Stimulated activated CD4-positive, alpha-beta T cell treated with anti-CD3 and anti-CD28 coated beads, Interleukin-1b, Interleukin-23, amount 100 ng/mL, for 4 hours (primary cell): ENCODE measurements at regions not wholly inside any gene's neighbourhood (a gene's known extent, or its start where the extent isn't known, plus 50 kb on each side); places are given as distances from the start of the nearest gene placed in this dataset.
"Not testable (repeated sequence)": the region's sequence is repeated elsewhere in the genome, so short reads cannot be mapped to it uniquely, and the experiment has no call there.

ENCODE experiments used
- DNase-seq, 2 donors: peaks; one replicate each; pipeline ENCODE4 v3.0.0-alpha.2; 2020; ENCODE audit warnings: low read depth in 2 of 2

DNA sequence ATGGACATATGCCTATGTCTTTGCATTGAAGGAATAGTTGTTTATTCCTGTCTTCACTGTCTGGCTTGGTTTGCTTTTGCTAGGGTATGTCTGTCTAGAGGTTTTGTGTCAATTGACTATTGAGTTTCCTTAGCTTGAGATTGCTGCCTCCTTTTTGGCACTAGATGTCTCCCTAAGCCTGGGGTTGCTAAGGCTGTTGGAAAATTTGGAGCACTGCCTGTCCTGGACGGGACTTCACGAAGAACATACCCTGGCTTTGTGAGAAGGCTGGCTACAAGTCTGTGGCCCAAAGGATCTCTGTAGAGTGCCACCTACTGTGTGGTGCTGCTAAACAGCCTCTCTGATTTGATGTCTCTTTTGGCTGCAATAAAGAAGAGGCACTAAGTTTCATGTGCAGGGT lies 183.8 kb upstream of the NUDT10 start:
- no peak for DNase-seq

DNA sequence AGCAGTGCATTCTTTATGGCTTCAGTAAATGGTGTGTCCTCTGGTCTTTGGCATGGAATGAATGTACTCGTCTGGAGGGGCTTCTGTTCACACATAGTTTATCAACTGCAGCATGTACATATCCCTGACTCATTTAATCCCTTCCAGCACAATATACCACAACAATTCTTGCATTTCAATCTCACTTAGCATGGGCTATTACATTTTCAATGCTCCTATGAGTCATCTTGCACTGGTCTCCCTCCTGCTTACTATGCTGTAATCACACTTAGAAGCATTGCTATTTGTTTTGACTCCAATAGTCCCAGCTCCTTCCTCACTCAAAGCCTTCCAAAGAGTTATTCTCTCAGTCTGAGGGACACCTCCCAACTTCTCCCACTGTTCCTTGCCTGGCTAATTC lies 180.9 kb upstream of the NUDT10 start:
- no peak for DNase-seq

DNA sequence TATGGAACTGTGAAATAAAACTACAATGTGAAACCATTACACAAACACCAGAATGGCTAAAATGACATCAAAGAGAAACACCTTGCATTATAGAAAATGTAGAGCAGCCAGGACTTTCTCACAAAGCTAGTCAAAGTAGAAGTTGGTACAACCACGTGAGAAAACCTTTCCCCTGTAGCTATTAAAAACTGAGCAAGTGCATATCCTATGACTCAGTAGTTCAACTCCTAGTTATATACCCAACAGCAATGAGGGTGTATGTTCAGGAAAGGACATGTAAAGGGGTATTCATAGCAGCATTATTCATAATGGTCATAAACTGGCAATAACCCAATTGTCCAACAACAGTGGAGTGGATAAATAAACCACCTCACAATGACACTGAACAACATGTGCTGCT lies 177.5 kb upstream of the NUDT10 start:
- no peak for DNase-seq

DNA sequence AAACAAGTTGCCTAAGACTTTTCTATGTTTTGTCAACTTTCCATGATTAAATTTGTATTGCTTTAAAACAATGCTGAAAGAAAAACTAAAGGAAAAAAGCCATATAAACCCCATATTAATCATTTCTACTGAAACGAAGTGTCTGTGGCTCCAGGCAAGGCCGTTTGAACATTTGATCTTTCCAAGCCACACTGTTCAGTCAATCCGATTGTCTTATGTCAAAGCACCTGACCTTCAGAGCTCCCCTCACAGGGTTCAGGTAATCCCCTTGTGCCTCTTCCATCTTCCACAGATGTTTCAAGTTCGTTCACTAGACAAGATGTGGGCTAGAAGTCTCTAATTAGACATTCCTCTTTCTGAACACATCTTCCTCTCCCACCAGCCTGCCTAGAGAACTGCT lies 177.1 kb upstream of the NUDT10 start:
- no peak for DNase-seq

DNA sequence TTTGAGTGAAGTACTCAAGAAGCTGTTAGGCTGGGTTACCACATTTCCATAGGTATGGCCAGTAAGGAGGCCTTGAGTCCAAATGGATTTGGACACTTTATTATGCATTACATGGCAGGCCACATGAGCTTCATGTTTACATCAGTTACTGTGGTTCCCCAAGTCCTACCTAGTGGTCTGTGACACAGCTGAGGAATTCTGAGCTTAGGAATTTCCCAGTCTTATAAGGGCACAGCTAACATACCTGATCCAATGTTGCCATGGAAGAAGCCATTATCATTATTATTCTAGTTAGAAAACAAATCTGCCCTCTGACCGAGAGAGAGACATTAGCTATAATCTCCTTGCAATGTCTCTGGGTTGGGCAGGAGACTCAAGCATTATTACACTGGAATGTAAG lies 174.4 kb upstream of the NUDT10 start:
- DNase-seq, result no peak

DNA sequence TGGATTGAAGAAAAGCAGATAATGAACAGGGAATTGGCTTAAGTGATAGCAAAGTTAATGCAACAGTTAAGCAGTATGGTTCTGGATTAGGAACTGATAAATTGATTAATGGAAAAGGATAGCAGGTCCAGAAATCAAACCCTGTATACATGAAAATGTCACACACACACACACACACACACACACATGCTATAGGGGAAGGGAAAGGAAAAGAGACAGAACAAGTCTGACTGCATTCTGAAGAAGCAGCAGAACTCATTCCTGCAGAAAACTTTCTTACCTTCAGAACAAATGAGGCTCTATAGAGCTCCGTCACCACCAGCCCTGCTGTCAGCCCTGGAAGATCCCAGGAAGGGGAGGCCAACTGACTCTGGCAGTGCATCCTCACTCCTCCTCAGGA lies 173.2 kb upstream of the NUDT10 start:
- DNase-seq, result not testable (repeated sequence)

DNA sequence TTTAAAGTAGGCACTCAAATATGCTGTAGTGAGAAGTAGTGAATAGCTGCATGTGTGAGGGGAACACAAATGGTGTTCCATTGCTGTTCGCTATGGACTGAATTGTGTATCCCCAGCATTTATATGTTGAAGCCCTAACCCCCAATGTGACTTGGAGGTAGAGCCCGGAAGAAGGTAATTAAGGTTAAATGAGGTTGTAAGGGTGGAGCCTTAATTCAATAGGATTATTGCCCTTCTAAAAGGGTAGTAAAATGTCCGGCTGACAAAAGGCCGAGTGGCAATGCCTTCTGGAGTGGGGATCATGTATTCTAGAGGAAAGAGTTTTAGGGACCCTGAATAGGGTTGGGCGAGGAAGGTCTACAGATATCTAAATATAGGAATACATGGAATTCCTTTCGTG lies 168.9 kb upstream of the NUDT10 start:
- no peak for DNase-seq

DNA sequence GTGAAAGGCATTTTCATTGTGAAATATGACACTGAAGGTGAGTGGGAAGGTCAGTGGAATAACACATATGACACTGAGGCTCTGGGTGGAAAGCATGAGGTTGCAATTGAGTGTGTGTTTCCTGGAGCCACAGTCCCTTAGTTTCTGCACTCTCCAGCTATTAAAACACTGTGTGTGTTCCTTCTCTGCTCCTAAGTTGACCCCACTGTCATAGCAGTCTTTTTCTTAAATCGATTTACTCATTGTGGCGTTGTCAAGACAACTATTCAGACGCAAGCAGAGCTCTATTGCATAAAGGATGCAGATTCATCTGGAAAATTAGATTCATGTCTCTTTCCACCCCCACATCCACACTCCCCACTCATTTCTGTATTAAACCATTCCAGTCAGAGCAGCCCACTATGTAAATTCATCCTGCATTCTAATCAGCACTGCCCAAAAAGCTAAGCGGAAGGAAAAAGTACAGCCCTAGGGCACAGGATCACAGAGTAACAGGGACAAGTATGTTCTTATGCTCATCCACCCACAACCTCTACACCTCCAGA lies 154.2 kb upstream of the NUDT10 start:
- DNase-seq, result not testable (repeated sequence)

DNA sequence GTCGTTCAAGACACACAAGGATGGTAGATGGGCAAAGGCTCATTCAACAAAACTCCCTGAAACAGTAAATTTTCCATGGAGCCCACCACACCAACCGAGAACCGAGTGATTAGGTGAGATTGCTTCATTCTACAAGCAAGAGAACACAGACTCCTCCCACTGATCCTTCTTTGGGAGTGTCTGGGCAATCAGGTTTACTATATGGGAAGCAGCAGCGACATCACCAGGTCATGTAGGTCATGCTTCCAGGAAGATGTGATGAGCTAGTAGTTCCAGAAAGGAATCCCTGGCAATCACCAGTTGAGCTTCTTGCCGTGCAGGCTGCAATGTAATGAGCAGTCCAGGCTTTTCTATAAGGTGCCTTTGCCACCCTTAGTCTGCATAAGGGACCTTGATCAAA lies 152.8 kb upstream of the NUDT10 start:
- not testable (repeated sequence) for DNase-seq

DNA sequence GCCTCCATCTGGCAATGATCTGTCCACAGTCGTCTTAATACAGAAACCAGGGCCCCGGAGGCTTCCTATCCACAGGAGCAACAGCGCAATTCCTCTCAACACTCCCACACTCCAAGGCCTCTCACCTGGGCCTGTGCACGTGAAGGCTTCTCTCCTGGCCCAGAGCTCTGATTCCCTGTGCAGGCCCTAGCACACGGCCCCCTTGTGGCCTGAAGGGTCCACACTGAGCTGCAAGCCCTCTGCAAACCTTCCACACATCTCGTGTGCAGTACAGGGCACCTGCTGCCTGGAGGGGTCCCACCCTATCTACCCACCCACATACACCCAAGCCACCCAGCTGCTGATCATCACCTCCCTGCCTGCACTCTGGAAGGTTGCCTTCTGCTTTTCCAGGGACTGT lies 150.1 kb upstream of the NUDT10 start:
- DNase-seq, result no peak

DNA sequence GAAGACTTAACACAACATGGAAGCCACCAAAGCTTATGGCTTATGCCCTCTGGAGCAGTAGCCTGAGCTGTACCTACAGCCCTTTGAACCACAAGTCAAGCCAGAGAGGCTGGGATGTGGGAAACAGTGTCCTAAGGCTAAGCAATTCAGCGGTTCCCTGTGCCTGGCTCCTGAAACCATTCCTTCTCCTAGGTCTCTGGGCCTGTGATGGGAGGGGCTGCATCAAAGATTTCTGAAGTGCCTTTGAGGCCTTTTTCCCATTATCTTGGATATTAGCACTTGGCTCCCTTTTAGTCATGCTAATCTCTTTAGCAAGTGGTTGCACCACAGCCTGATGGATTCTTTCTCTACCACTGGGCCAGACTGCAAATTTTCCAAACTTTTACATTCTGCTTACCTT lies 140.5 kb upstream of the NUDT10 start:
- no peak for DNase-seq

DNA sequence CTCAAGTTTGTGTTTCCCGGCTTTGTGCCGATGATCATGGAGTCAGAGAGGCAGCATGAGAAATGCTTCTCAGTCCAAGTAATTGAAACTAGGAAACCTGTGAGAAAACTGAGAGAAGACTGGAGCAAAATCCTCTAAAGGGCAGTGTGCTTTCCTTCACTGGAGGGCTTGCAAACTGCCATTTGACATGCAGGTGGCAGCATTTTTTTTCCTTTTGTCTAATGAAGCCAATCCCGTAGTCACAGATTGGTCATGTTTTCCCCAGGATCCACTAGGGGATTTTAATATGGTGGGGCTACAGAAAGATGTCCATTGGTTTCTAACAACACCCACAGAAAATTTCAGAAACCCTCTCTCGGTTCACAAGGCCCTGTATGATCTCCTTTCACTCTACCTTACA lies 117.4 kb upstream of the NUDT10 start:
- DNase-seq, result no peak

DNA sequence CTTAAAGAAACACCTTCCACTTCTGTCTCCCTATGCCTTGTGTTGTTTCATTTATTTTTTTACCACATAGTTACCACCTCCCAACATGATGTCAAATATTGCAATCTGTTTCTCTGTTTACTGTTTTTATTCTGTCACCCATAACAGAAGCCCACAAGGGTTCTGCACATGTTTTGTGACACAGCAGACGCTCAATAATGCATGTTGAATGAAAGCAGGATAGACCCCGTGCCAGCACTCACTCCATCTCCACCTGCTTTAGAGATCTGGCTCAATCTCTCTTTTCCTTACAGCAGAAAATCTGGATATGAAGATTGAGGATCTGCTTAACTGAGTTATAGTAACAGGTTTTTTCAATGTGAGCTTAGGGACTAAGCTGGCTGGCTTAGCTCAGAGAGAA lies 116.8 kb upstream of the NUDT10 start:
- DNase-seq, result no peak

DNA sequence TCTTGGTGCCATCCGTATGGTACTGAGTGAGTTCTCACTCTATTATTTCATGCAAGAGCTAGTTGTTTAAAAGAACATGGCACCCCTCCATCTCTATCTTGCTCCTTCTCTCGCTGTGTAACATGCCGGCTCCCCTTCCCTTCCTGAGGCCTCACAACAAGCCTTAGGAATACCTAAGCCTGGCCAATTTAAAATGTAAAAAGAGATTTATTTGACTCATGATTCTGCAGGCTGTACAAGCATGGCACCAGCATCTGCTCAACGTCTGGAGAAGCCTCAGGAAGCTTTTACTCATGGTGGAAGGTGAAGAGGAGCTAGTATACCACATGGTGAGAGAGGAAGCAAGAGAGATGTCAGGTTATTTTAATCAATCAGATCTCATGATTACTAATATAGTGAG lies 90.4 kb upstream of the NUDT10 start:
- DNase-seq, result no peak

DNA sequence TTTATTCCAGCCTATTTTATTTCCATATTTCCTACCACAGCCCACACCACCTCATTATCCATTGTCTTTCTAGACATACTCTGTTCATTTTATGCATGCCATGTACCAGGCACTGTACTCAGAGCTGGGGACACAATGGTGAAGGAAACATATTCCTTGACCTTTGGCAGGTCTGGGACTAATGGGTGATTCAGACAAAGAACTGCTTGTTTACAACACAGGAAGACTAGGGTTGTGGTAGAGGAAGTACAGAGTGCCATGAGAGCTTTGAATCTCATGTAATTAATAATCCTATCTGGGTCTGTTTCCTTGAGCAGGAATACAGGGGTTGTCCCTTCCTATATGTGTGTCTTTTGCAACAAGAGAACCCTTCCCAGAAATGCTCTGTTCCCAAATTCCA lies 75.1 kb upstream of the NUDT10 start:
- DNase-seq, result no peak

DNA sequence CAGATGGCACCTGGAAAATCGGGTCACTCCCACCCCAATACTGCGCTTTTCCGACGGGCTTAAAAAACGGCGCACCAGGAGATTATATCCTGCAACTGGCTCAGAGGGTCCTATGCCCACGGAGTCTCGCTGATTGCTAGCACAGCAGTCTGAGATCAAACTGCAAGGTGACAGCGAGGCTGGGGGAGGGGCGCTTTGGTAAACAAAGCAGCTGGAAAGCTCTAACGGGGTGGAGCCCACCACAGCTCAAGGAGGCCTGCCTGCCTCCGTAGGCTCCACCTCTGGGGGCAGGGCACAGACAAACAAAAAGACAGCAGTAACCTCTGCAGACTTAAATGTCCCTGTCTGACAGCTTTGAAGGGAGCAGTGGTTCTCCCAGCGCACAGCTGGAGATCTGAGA lies 70.4 kb upstream of the NUDT10 start:
- not testable (repeated sequence) for DNase-seq

DNA sequence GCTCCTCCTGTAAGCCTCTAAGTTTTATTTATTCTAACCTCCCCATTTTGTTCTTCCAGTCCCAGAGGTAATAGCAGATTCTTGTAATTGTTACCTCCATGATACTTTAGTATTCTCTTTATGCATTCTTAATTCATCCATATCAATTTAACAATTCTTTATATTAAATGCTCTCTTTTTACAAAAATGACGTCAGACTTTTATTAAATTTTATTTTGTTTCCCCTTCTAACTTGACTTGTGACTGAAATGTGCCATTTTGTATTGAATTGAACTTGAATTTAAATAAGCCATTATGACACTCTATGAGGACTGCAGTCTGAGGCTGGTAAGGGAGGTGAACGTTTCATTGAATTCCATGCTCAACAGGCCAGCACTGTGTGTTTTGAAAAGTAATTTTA lies 60.0 kb upstream of the NUDT10 start:
- no peak for DNase-seq

DNA sequence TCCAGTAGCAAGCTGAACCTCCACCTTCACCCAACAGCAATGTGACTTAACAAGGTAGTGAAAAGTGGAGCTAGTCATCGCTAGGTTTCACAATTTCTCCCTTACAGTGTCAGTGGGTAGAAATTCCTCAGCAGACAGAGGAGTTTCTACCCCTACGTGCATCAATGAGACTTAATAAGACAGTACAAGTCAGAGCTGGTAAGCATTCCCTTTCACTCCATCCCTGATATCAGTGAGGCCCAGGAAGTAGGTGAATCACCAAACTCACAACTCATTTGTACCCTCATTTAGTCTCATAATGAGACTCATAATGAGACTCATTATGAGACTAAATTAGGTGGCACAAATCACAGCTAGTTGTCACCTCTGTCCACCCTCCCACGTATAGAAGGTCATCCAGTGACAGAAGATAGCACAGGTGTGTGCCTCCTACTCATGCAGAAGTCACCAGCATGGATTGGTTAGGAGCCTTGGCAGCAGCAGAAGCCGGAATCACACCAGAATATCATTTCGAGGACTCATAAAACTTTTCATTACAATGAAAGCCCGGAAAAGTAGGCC lies 50.8 kb upstream of the NUDT10 start:
- no peak for DNase-seq
